ENCODE measurements at regions not wholly inside any gene's neighbourhood (a gene's known extent, or its start where the extent isn't known, plus 50 kb on each side); places are given as distances from the start of the nearest gene placed in this dataset.

DNA sequence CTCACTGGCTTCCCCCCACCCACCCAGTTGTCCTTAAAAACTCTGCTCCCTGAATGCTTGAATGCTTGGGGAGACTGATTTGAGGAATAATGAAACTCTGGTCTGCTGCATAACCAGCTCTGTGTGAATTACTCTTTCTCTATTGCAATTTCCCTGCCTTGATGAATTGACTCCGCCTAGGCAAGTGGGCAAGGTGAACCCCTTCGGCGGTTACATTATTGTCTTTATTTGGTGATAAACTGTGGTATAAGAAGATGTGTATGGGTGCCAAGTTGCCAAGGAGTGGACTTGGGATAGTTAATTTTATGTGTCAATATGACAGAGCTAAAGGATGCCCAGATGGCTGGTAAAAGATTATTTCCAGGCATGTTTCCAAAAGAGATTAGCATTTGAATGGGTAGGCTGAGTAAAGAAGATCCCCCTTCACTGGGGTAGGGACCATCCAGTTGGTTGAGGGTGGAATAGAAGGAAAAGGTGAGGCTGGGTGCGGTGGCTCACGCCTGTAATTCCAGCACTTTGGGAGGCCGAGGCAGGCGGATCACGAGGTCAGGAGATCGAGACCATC lies 98.5 kb upstream of the HAAO start:
- Histone ChIP-seq H3K4me3 (ENCODE audit: low read depth, low read length, poor library complexity, severe bottlenecking) (no peak overlapping the region), H3K9me3 (ENCODE audit: low read length) (peaks cover 7% of the 10 kb centered on the region; the same call in 1 of the 2 replicates), H3K4me2 (ENCODE audit: low read length) (no peak overlapping the region), H2AFZ (ENCODE audit: low read length) (no peak overlapping the region), H3K4me1 (ENCODE audit: insufficient read depth, low read length, poor library complexity, severe bottlenecking) (no peaks in the 10 kb centered on the region), H3K27ac (ENCODE audit: low read depth, low read length, poor library complexity, severe bottlenecking) (no peak overlapping the region), H3K79me2 (ENCODE audit: insufficient read depth, low read depth, low read length) (no peaks in the 10 kb centered on the region), H4K20me1 (ENCODE audit: insufficient read depth, low read length) (no peaks in the 10 kb centered on the region), H3K9me2 (ENCODE audit: insufficient read depth, low read length) (no peaks in the 10 kb centered on the region), H3K36me3 (ENCODE audit: insufficient read depth, low read length) (no peaks in the 10 kb centered on the region)
- no TSS peak for BruUV-seq (replicated peaks)
- TF ChIP-seq, protein P1, sequence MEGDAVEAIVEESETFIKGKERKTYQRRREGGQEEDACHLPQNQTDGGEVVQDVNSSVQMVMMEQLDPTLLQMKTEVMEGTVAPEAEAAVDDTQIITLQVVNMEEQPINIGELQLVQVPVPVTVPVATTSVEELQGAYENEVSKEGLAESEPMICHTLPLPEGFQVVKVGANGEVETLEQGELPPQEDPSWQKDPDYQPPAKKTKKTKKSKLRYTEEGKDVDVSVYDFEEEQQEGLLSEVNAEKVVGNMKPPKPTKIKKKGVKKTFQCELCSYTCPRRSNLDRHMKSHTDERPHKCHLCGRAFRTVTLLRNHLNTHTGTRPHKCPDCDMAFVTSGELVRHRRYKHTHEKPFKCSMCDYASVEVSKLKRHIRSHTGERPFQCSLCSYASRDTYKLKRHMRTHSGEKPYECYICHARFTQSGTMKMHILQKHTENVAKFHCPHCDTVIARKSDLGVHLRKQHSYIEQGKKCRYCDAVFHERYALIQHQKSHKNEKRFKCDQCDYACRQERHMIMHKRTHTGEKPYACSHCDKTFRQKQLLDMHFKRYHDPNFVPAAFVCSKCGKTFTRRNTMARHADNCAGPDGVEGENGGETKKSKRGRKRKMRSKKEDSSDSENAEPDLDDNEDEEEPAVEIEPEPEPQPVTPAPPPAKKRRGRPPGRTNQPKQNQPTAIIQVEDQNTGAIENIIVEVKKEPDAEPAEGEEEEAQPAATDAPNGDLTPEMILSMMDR (conservative IDR thresholded peaks at IDR 0.05; ENCODE audit: low read length), result no peak
- TF ChIP-seq EZH2phosphoT487 (IDR thresholded peaks at IDR 0.05; ENCODE audit: borderline replicate concordance, low read depth, low read length), result no peak
- no peak for DNase-seq (ENCODE audit: low spot score)
- ChIA-PET CTCF (ENCODE audit: unreplicated experiment) (no interaction called here), POLR2A (no interaction called here)
- intact Hi-C loops (cut with micrococcal nuclease; ENCODE audit: unreplicated experiment), result no loop called here

DNA sequence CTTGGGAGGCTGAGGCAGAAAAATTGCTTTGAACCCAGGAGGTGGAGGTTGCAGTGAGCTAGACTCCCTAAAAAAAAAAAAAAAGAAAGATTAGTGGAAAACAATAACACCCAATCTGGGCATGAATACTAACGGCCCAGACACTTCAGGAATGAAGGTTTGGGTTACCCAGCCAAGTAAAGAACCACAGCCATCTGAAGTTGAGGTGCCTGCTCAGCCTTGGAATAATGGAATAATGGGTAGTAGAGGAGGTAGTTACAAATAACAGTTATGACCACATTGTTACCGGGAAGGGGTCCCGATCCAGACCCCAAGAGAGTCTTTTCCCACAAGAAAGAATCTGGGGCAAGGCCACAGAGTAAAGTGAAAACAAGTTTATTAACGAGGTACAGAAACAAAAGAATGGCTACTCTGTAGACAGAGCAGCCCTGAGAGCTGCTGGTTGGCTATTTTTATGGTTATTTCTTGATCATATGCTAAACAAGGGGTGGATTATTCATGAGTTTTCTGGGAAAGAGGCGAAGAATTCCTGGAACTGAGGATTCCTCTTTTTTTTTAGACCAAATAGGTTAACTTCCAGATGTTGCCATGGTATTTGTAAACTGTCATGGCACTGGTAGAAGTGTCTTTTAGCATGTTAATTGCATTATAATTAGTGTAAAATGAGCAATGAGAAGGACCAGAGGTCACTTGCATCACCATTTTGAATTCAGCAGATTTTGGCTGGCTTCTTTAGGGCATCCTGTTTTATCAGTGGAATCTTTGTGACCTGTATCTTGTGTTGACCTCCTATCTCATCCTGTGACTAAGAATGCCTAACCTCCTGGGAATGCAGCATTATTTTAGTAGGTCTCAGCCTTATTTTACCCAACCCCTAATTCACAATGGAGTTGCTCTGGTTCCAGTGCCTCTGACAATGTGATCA lies 96.2 kb upstream of the HAAO start:
- no peak overlapping the region for H3K27ac ChIP-seq (ENCODE audit: low read depth, low read length, poor library complexity, severe bottlenecking)
- H2AFZ ChIP-seq (ENCODE audit: low read length), result no peak overlapping the region
- no peaks in the 10 kb centered on the region for H3K36me3 ChIP-seq (ENCODE audit: insufficient read depth, low read length)
- no TSS peak for BruUV-seq (replicated peaks)
- ChIA-PET CTCF (ENCODE audit: unreplicated experiment) (no interaction called here), POLR2A (no interaction called here)
- no peaks in the 10 kb centered on the region for H4K20me1 ChIP-seq (ENCODE audit: insufficient read depth, low read length)
- H3K4me3 ChIP-seq (ENCODE audit: low read depth, low read length, poor library complexity, severe bottlenecking), result no peak overlapping the region
- no peak for DNase-seq (ENCODE audit: low spot score)
- no peaks in the 10 kb centered on the region for H3K79me2 ChIP-seq (ENCODE audit: insufficient read depth, low read depth, low read length)
- H3K4me2 ChIP-seq (ENCODE audit: low read length), result no peak overlapping the region
- H3K9me3 ChIP-seq (ENCODE audit: low read length), result peaks cover 7% of the 10 kb centered on the region; the same call in 1 of the 2 replicates
- TF ChIP-seq, protein P1 (conservative IDR thresholded peaks at IDR 0.05; ENCODE audit: low read length), result no peak
- no peak for TF ChIP-seq EZH2phosphoT487 (IDR thresholded peaks at IDR 0.05; ENCODE audit: borderline replicate concordance, low read depth, low read length)
- no peaks in the 10 kb centered on the region for H3K4me1 ChIP-seq (ENCODE audit: insufficient read depth, low read length, poor library complexity, severe bottlenecking)
- H3K9me2 ChIP-seq (ENCODE audit: insufficient read depth, low read length), result no peaks in the 10 kb centered on the region
- intact Hi-C loops (cut with micrococcal nuclease; ENCODE audit: unreplicated experiment), result no loop called here

DNA sequence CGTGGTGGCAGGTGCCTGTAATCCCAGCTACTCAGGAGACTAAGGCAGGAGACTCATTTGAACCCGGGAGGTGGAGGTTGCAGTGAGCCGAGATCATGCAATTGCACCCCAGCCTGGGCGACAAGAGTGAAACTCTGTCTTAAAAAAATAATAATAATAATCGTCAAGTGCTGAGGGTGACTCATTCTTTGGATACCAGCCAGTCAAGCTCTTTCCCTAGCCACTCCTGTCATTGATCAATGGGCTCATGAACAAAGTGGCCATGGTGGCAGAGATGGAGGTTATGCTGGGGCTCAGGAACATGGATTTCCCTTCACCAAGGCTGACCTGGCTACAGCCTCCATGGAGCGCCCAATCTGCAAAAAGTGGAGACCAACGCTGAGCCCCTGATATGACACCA lies 94.5 kb upstream of the HAAO start:
- POLR2A ChIA-PET, result no interaction called here
- Histone ChIP-seq H3K36me3 (ENCODE audit: insufficient read depth, low read length) (no peaks in the 10 kb centered on the region), H3K4me2 (ENCODE audit: low read length) (no peak overlapping the region), H3K4me1 (ENCODE audit: insufficient read depth, low read length, poor library complexity, severe bottlenecking) (no peaks in the 10 kb centered on the region), H2AFZ (ENCODE audit: low read length) (no peak overlapping the region), H3K9me2 (ENCODE audit: insufficient read depth, low read length) (no peaks in the 10 kb centered on the region), H4K20me1 (ENCODE audit: insufficient read depth, low read length) (no peaks in the 10 kb centered on the region), H3K79me2 (ENCODE audit: insufficient read depth, low read depth, low read length) (no peaks in the 10 kb centered on the region), H3K9me3 (ENCODE audit: low read length) (peaks cover 7% of the 10 kb centered on the region; the same call in 1 of the 2 replicates), H3K27ac (ENCODE audit: low read depth, low read length, poor library complexity, severe bottlenecking) (no peak overlapping the region), H3K4me3 (ENCODE audit: low read depth, low read length, poor library complexity, severe bottlenecking) (no peak overlapping the region)
- intact Hi-C loops (cut with micrococcal nuclease; ENCODE audit: unreplicated experiment), result no loop called here
- no TSS peak for BruUV-seq (replicated peaks)
- no peak for DNase-seq (ENCODE audit: low spot score)
- no peak for TF ChIP-seq EZH2phosphoT487 (IDR thresholded peaks at IDR 0.05; ENCODE audit: borderline replicate concordance, low read depth, low read length)
- TF ChIP-seq, protein P1 (conservative IDR thresholded peaks at IDR 0.05; ENCODE audit: low read length), result no peak
- CTCF ChIA-PET (ENCODE audit: unreplicated experiment), result no interaction called here

All from OCI-LY7 (cell line).